DMS 273 (cell line): ENCODE measurements at regions not wholly inside any gene's neighbourhood (a gene's known extent, or its start where the extent isn't known, plus 50 kb on each side); places are given as distances from the start of the nearest gene placed in this dataset.

Experiments
- DNase-seq: peaks from one replicate; lab custom pipeline; 2025; ENCODE audit not compliant: unreplicated experiment; lab: John Stamatoyannopoulos, UW

DNA sequence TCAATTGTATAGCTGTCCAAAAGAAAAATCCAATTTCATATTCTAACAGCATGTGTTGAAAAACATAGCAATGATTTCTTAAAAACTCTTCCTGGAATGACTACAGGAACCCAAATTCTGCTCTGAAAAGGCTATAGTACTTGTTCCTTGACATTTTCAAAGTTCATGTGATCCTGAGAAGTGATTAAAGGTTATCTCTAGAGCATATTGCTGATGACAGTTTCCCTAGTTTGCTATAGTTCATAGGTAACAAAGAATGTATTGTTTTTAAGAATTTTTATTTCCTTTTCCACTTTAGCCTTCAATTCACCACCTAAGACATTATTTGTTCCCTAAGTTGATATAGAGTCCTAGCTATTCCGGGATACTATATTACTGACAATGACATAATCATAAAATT is 1614.6 kb downstream of the PCDH7 start:
- DNase-seq = no peak

DNA sequence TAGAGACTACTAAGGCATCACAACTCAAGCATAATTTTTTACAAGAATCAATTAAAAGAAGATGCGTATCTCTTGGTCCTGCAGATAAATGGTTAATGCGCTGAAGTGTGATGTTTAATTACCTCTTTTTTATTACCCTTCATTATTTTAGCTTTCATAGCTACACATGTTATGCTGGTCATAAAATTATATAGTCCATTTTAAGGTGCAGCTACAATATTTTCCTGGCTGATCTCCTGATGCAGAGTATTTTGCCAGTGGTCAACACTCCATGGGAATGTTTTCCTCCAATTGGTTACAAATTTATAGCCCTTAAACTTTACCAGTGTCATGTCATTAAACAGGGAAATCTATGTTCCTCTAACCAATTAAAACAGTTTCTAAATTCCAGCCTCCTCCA is 1617.2 kb downstream of the PCDH7 start:
- DNase-seq = no peak

DNA sequence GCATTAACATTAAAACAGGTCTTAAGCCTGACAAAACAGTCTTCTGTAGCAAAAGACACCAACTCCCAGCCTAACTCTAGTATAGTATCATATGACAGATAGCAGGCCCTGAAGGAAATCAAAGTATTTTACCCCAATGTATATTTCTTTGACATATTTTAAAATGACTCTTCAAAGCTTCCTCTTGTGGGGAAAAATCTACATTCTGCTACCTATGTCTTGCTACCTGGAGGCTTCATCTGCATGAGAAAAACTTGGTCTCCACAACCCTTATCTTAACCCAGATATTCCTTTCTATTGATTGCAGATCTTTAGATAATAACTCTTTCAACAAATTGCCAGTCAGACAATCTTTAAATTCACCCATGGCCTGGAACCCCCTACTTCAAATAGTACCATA is 1620.4 kb downstream of the PCDH7 start:
- DNase-seq = peak; percentile 0

DNA sequence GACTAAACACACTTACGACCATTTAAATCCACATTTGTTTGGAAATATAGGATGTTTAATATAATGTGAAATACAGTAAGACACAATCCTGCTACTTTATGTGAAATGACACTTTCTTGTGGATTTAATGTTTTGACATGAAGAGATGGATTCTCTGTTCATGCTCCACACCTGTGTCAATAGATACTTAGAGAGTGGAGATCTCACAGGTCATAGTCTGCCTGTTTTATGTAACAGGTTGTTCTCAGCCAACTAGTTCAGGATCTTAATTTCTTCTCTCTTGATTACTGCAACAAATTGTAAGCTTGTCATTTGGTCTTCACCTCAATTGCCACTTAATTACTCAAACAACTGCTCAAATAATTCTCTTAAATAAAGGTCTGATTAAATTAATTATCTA is 1621.2 kb downstream of the PCDH7 start:
- no peak for DNase-seq

DNA sequence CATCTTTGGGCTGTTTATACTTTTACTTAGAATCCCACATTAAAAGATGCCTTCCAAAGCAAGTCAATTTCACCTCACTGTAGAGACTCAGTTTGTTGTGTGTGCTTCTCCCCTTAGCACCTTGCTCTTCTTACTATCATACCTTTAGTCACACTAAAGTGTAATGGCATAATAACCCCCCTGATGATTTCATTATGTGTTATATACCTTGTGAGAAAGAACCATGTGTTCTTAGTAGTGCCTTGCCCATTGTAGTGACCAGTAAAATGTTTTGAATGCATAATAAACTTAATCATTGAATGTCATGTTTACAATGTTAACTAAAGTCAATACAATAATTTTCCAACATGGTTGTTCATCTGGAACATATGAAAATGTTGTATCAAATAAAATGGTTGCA is 1621.9 kb downstream of the PCDH7 start:
- DNase-seq = no peak

DNA sequence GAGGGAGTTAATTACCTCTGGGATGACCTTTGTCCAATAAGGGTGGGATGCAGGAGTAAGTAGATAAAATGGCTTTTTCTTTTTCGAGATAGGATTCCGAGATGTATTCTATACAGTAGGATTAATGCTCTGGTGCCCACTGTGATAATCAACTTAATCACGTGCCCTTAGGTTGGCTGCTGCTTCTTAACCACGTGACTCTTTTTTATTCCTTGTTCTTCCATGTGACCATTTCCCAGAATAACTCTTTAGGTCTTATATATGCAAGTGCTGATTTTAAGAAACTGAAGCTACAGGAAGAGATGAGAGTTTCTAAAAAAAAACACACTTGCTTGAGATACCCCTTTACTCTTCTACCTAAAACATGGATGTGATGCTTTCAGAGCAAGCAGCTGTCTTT is 1628.9 kb downstream of the PCDH7 start:
- DNase-seq = no peak

DNA sequence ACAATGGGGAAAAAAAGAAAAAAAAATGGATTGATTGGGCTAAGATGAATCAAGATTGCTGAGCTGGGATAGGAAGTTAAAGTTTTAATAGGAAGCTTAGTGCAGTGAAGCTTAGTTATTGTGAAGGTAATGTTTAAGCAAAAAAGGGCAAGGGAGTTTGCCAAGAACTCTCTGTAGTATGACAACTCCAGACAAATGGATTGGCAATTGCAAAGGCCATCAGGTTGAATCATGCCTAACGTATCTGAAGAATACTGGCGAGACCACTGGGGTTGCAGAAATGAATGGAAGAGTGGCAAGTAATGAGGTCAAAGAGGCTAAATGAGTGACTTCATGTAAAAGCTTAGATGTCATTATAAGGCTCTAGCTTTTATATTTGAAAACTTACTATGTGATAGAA is 1654.0 kb downstream of the PCDH7 start:
- no peak for DNase-seq

DNA sequence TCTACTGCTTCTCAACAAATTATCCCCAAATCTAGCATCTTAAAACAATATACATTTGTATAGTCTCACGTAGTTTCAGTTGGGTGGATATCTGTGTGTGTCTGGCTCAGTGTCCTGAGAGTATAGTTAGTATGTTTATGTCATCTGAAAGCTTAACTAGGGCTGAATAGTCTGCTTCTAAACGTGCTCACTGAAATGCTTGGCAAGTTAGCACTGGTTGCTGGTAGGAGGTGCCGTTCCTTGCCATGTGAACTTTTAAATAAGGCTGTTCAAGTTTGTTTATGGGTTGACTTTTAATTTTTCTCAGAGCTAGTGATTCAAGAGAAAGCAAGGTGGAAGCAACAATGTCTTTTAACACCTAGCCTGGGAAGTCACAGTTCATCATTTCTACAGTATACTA is 1673.6 kb downstream of the PCDH7 start:
- DNase-seq = no peak

DNA sequence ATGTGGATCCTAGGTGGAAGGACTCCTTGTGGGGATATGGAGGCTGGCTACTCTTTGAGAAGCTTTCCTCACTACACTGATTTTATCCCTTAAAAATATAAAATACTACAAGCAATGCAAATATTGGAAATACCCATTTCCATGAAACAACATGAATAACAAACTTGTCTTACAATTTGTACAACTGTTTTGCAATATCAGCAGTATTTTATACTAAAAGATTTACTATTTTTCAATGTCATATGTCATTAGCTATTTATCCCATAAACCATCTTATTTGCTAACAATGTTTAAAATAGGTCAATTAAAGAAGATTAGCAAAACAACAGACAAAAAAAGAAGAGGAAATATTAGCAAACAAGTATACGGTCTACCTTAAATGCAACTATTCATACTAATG is 1674.1 kb downstream of the PCDH7 start:
- DNase-seq = no peak

DNA sequence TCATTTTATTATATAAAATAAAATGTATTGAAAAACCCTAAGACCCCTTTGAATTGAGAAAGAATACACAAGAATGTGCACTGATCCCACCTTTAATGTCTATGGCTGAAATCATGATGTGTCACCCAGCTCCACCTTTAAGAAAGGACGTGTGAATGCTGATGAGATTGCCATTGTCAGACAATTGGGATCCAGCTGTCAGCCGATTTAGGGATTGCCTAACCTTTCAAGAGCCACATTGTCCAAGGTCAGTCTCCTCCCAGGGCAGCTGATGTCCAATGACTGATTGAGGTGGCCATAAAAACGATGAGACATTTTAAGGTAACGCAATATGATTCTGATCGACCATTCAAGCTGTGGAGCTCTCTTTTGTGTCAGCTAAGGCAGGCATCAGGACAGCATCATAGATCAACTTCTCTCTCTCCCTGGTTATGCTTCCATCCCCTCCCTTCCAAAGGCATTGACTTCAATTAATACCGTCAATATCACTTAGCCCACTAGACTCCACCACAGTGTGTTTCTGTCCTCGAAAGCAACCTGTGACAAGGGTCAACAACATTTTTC is 1676.4 kb downstream of the PCDH7 start:
- DNase-seq = no peak

DNA sequence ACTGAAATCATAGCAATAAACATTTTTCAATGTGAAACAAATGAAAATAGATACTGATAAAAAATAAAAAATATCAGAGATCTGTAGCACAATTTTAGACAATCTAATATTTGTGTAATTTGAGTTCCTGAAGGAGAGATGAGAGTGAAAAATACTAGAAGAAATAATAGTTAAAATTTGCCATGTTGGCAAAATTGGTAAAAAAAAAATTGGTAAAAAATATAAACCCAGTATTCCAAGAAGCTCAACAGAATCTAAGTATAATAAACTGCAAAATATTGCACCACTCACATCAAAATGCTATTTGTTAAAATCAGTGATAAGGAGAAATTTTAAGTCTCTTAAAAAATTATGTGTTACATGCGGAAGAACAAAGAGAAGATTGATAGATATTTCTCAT is 1680.7 kb downstream of the PCDH7 start:
- DNase-seq = no peak

DNA sequence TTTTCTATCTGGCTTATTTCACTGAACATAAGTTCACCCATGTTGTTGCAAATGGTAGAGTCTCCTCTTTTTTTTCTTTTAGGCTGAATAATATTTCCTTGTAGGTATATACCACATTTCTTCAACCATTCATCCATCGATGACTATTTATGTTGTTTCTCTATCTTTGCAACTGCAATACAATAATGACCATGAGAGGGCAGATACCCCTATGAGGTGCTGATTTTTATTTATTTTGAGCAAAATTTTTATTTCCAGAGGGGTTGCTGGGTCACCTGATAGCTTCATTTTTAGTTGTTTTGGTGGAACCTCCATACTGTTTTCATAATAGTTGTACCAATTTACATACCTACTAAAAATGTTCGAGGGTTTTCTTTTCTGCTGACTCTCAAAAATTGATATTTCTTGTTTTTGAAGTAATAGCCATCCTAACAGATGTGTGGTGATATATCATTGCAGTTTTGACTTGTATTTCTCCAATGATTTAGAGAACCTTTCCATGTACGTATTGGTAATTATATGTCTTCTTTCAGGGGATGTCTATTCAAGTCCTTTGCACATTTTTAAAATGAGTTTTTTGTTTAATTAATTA is 1697.0 kb downstream of the PCDH7 start:
- no peak for DNase-seq

DNA sequence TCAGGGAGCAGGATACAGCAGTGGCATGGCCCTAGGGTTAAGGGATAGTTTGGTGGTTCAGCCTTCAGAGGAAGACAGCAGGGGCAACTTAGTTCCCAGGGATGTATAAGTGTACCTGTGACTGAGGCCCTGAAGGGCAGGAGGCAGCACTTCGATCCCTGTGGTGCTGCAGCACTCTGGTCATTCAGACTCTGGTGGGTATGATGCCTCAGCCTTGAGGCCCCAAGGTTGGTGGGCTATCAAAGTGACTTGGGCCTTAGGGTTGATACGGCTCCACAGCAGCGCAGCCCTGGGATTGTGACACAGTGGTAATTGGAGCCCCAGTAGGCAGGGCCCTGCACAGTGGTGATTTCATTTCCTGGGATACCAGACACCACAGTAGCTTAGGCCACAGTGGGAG is 1703.1 kb downstream of the PCDH7 start:
- DNase-seq = no peak

DNA sequence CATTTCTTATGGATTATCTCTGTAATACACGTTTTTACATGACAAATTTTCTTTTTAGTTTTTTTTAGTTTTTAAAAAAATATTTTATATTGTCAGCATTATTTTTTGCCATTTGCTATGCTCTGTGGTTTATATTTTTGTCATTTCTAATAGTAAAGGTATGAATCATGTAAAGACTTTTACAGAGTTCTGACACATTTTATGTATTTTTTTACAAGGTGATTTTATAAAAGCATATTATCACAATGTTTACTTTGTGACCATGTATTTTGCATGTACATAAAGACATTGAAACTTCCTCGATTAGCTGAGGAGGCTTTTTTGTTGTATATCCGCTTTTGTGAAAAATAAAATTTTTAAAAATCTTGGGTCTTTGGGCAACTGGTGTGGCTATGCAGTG is 1705.1 kb downstream of the PCDH7 start:
- DNase-seq = no peak

DNA sequence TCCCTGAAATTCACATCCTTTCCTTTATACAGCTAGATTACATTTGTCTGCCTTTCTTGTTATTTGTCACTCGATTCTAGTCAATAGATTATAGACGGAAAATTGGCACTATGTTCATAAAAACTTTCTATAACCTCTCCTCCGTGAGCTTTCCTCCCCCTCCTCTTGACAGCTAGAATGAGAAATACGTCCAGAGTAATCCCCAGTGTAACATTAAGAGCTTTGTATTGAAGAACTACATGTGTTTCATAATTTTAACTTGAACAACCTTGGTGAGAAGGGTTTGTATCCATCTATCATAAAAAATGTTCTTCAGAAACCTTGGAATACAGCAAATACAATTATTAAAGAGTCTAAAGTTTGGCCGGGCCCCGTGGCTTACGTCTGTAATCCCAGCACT is 1707.4 kb downstream of the PCDH7 start:
- DNase-seq = no peak

DNA sequence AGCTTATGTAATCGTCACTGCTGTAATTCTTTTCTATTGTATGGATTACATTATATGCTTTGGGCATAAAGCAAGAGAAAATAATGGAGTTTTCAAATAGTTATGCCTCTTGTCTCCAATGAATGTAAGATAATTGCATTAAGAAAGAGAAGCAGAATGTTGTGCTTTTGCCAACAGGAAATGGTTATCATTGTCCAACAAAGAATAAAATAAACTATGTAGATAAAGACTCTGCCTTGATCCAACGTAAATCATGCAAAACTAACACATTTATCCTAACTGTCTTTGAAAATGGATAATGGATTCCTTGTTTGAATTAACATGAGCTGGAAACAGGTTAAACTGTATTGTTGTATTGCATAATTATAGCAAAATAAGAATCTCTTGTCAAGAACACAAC is 1709.0 kb downstream of the PCDH7 start:
- DNase-seq = no peak

DNA sequence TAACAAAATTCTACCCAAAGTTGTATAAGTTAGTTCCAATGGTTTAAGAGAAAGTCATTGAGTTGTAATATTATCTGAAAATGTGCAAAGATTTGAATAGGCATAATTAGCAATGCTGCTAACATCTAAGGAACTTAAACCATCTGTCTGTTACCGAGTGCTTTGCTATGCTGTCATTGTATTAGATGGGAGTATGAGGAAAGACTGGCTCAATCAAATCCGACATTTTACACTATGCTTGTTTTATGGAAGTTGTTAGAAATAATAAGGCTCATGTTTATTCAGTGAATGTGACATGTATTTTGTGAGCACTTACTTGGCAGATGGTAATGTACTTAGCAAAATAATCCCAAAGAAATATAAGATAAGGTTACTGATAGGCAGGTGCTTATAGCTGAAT is 1715.1 kb downstream of the PCDH7 start:
- peak; percentile 1 for DNase-seq

DNA sequence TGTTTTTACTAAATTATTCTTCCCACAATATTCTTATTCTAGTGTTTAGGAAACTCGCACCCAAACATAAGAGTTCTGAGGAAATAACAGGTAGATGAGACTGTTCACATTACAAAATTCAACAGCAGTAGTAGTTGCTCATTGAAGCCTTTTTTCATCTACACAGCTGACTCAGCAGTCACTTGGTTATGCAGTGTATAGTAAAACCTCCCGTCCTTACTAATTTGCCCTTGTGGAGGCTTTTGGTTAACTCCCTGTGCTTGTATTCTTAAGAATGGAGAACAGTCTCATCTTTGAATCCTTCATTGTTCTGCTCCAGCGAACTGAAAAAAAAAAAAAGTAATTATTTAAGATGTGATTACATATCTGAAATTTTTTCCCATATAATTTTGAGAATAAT is 1716.6 kb downstream of the PCDH7 start:
- DNase-seq = no peak

DNA sequence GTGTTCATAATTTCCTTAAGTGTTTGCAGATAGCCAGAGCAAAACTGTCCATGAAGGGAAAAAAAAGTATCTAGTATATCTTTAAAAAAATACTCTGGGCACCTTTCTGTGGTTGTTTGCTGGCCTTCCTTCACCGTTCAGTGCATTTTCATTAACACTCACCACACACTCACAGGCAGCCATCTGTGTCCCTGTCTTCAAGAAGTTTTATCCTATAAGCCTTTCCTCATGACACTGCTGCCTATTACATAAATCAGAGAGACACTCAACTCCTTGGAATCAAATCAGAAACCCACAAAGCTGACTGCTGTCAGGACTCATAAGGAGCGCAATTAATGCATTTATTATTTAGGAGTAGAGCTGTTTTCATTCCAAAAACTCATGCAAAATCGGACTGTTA is 1720.2 kb downstream of the PCDH7 start:
- DNase-seq = no peak

DNA sequence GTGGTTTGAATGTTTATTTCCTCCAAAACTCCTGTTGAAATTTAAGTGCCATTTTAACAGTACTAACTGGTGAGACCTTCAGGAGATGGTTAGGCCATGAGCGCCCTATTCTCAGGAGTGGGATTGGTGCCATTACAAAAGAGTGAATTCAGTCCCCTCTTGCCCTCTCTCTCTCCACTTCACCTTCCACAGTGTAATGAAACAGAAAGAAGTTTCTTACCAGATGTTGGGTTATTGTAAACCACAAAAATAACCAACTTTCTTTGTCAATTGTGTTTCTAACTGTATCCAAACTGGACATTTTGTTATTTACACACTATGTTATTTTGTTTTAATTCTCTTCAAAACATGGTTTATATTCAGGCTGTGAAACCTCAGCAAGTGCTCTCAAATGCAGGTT is 1734.3 kb downstream of the PCDH7 start:
- no peak for DNase-seq

DNA sequence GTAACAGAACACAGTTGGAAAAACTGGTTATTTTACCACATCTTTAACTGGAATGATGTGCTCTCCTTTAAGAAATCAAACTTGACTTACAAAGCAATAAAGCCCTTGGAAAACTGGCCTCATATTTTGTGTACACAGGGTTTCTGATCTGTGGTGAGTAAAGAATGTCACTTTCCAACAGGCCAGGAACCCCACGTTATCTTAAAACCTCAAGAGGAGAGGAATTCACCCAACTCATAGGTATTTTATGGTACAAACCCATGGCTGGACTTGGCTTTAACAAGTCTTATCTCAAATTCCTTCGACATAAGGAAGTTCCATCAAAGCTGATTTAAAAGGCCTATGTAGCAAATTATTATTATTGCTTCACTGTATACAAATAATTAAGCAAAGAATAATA is 1735.1 kb downstream of the PCDH7 start:
- DNase-seq = no peak

DNA sequence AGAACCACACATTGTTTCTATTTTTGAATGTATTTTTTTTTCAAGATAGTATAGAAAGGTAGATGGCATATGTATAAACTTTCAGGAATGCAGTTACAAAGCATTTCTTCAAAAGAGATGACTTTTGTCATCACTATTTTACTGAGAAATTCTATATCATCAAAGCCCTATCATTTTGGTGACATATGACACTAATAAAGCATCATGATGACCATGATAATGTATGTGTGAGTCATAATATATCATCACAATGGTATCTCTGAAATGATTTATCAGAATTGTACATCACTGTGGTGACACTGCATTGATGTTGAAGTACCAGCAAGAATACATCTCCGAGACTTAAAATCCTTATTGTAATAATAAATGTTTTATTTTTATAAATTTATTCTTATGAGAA is 1740.8 kb downstream of the PCDH7 start:
- no peak for DNase-seq

DNA sequence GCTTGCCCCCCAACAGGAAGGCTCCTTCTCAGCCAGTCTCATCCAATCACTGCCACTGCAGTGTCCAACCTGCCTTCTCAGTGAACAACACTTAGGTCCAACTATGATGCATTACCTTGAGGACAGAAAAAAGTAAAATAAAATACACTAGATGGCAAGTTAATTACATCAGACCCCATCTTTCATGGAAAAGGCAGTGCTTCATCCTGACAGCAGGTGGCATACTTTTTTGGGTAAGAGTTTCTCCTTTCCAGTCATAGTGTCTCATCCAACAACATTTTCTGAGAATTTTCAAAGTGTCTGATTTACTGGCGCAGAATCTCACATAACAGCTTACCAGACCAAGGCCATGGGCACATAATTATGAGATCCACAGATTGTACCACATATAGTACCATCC is 1742.8 kb downstream of the PCDH7 start:
- DNase-seq = peak; percentile 19
